T-cell (primary cell): ENCODE measurements at regions not wholly inside any gene's neighbourhood (a gene's known extent, or its start where the extent isn't known, plus 50 kb on each side); places are given as distances from the start of the nearest gene placed in this dataset.

Experiments
- ATAC-seq, 4 experiments: fragments of 200-7000 bp in 3 of 4; fragments of 150-1000 bp in 1 of 4; cut with Tn5 transposase; replicated peaks in 1 of 4; 1 replicate in 3 of 4; 2 replicates in 1 of 4; pipeline ENCODE4 v1.10.0; 2021; ENCODE audit warnings: moderate library complexity in 3 of 4, mild to moderate bottlenecking in 2 of 4, moderate number of reproducible peaks in 1 of 4
- CTCF ChIA-PET, 2 donors: fragments of 300-600 bp; sonication (Branson Sonifier 250); formaldehyde crosslinking; loops; one replicate each; lab custom pipeline; 2022; ENCODE audit warnings: antibody characterized with exemption in 2 of 2; lab: Charles Lee
- POLR2A ChIA-PET, 2 donors: fragments of 300-600 bp; sonication (Branson Sonifier 250); formaldehyde crosslinking; loops; one replicate each; lab custom pipeline; 2022; ENCODE audit warnings: antibody characterized with exemption in 2 of 2; lab: Charles Lee
- DNase-seq, 35 experiments: peaks; one replicate each; pipeline versions ENCODE4 v3.0.0 to v3.0.0-alpha.2; 2013 to 2023
- H3K27ac ChIP-seq: one replicate; pipeline ENCODE4 v1.5.1; 2013; ENCODE audit warnings: low read length
- H3K27me3 ChIP-seq, 2 experiments: replicated peaks in 1 of 2; 1 replicate in 1 of 2; 2 replicates in 1 of 2; pipeline versions ENCODE4 v1.6.1 to v1.7.0; 2013; ENCODE audit warnings: low read length in 1 of 2, mixed read lengths in 1 of 2; ENCODE audit not compliant: control insufficient read depth in 2 of 2, insufficient read depth in 2 of 2; ENCODE audit errors: extremely low read depth in 1 of 2
- H3K36me3 ChIP-seq, 2 donors: 1 replicate in 1 of 2; 2 replicates in 1 of 2; pipeline versions ENCODE4 v1.6.1 to v1.7.0; 2013; ENCODE audit warnings: low read length in 1 of 2; ENCODE audit not compliant: control insufficient read depth in 2 of 2, insufficient read depth in 1 of 2; ENCODE audit errors: extremely low read depth in 1 of 2
- H3K4me1 ChIP-seq, 2 experiments: 1 replicate in 1 of 2; 2 replicates in 1 of 2; pipeline versions ENCODE4 v1.6.1 to v1.7.0; 2013; ENCODE audit warnings: low read length in 2 of 2, mixed read lengths in 1 of 2; ENCODE audit not compliant: insufficient read depth in 2 of 2, control insufficient read depth in 1 of 2; ENCODE audit errors: extremely low read depth in 1 of 2
- H3K4me3 ChIP-seq, 2 donors: 1 replicate in 1 of 2; 2 replicates in 1 of 2; pipeline versions ENCODE4 v1.5.1 to v1.7.0; 2013; ENCODE audit warnings: mild to moderate bottlenecking in 2 of 2, low read length in 1 of 2, moderate library complexity in 1 of 2; ENCODE audit not compliant: control insufficient read depth in 1 of 2; ENCODE audit errors: extremely low read depth in 1 of 2
- H3K9me3 ChIP-seq: 2 replicates; pipeline ENCODE4 v1.7.0; 2013
- H3K27ac Mint-ChIP-seq, 2 donors: one replicate each; pipeline ENCODE4 v1.8.0; 2020 to 2021; ENCODE audit warnings: mild to moderate bottlenecking in 2 of 2, mixed read lengths in 2 of 2
- H3K27me3 Mint-ChIP-seq, 2 donors: one replicate each; pipeline ENCODE4 v1.8.0; 2021 to 2022; ENCODE audit warnings: mixed read lengths in 2 of 2
- H3K36me3 Mint-ChIP-seq: one replicate; pipeline ENCODE4 v1.8.0; 2021; ENCODE audit warnings: mixed read lengths
- H3K4me1 Mint-ChIP-seq, 3 donors: one replicate each; pipeline ENCODE4 v1.8.0; 2020 to 2022; ENCODE audit warnings: mixed read lengths in 3 of 3, mild to moderate bottlenecking in 1 of 3
- H3K4me3 Mint-ChIP-seq, 3 donors: one replicate each; pipeline ENCODE4 v1.8.0; 2020 to 2022; ENCODE audit warnings: mild to moderate bottlenecking in 3 of 3, mixed read lengths in 3 of 3, moderate library complexity in 3 of 3
- H3K9me3 Mint-ChIP-seq, 3 donors: one replicate each; pipeline ENCODE4 v1.8.0; 2020 to 2022; ENCODE audit warnings: mixed read lengths in 3 of 3
- WGBS: methylation state at CpG from one replicate; pipeline ENCODE4 v1.1.5; 2013; ENCODE audit warnings: missing lambda C conversion rate; ENCODE audit not compliant: insufficient coverage; 5-methylcytosine and 5-hydroxymethylcytosine counted together

- H3K4me1 Mint-ChIP-seq = no peaks in the 10 kb centered on the region
- 50% methylated on average over 1 of the region's 5 CpGs for WGBS
- H3K4me3 Mint-ChIP-seq = no peak overlapping the region
- H3K9me3 Mint-ChIP-seq = peaks cover 0 to 3% (median 0%) of the 10 kb centered on the region in 3 donors
- ChIA-PET POLR2A (no interaction called here), CTCF (no interaction called here)
- no peak overlapping the region for H3K27ac Mint-ChIP-seq
- ATAC-seq (no peak), DNase-seq (no peak)
- H3K4me1 ChIP-seq = no peaks in the 10 kb centered on the region
- H3K27ac ChIP-seq = no peak overlapping the region
- no peaks in the 10 kb centered on the region for H3K9me3 ChIP-seq
- no peaks in the 10 kb centered on the region for H3K36me3 ChIP-seq
- H3K4me3 ChIP-seq = no peak overlapping the region
- H3K36me3 Mint-ChIP-seq = no peaks in the 10 kb centered on the region
- H3K27me3 Mint-ChIP-seq = no peaks in the 10 kb centered on the region
- no peaks in the 10 kb centered on the region for H3K27me3 ChIP-seq
Measured at GRCh38 chr3:168620854-168621253, 525.1 kb upstream of the GOLIM4 start.

GRCh38 chr3:168618827-168619470 lies 523.2 kb upstream of the GOLIM4 start:
- Histone ChIP-seq H3K4me1 (no peaks in the 10 kb centered on the region), H3K27ac (no peak overlapping the region), H3K36me3 (no peaks in the 10 kb centered on the region), H3K4me3 (no peak overlapping the region), H3K27me3 (no peaks in the 10 kb centered on the region), H3K9me3 (no peaks in the 10 kb centered on the region)
- H3K4me3 Mint-ChIP-seq = no peak overlapping the region
- no peak overlapping the region for H3K27ac Mint-ChIP-seq
- DNase-seq (no peak), ATAC-seq (no peak)
- CTCF ChIA-PET = no interaction called here
- no peaks in the 10 kb centered on the region for H3K4me1 Mint-ChIP-seq
- no peaks in the 10 kb centered on the region for H3K27me3 Mint-ChIP-seq
- WGBS = 55% methylated on average over 3 of the region's 3 CpGs
- POLR2A ChIA-PET = no interaction called here
- H3K36me3 Mint-ChIP-seq = no peaks in the 10 kb centered on the region
- no peaks in the 10 kb centered on the region for H3K9me3 Mint-ChIP-seq

- H3K4me1 Mint-ChIP-seq = no peaks in the 10 kb centered on the region
- no peak overlapping the region for H3K27ac Mint-ChIP-seq
- DNase-seq (no peak), ATAC-seq (no peak)
- no peaks in the 10 kb centered on the region for H3K36me3 Mint-ChIP-seq
- H3K27me3 Mint-ChIP-seq = no peaks in the 10 kb centered on the region
- Histone ChIP-seq H3K4me3 (no peak overlapping the region), H3K27me3 (no peaks in the 10 kb centered on the region), H3K4me1 (no peaks in the 10 kb centered on the region), H3K36me3 (no peaks in the 10 kb centered on the region), H3K27ac (no peak overlapping the region), H3K9me3 (no peaks in the 10 kb centered on the region)
- no peak overlapping the region for H3K4me3 Mint-ChIP-seq
- ChIA-PET CTCF (no interaction called here), POLR2A (no interaction called here)
- H3K9me3 Mint-ChIP-seq = no peaks in the 10 kb centered on the region
Measured at GRCh38 chr3:168617658-168618057, 521.9 kb upstream of the GOLIM4 start.

- no peak overlapping the region for H3K27ac ChIP-seq
- H3K4me1 ChIP-seq = no peaks in the 10 kb centered on the region
- Mint-ChIP-seq H3K27me3 (no peaks in the 10 kb centered on the region), H3K36me3 (no peaks in the 10 kb centered on the region), H3K9me3 (no peaks in the 10 kb centered on the region), H3K4me3 (no peak overlapping the region), H3K27ac (no peak overlapping the region), H3K4me1 (no peaks in the 10 kb centered on the region)
- H3K36me3 ChIP-seq = no peaks in the 10 kb centered on the region
- no peaks in the 10 kb centered on the region for H3K9me3 ChIP-seq
- no peak overlapping the region for H3K4me3 ChIP-seq
- no peak for DNase-seq
- WGBS = 73% methylated on average over 3 of the region's 3 CpGs
- ATAC-seq = no peak
- CTCF ChIA-PET = no interaction called here
- POLR2A ChIA-PET = no interaction called here
- no peaks in the 10 kb centered on the region for H3K27me3 ChIP-seq
Measured at GRCh38 chr3:168616915-168617314, 521.2 kb upstream of the GOLIM4 start.

- H3K36me3 ChIP-seq = no peaks in the 10 kb centered on the region
- no peak overlapping the region for H3K4me3 Mint-ChIP-seq
- DNase-seq (no peak), ATAC-seq (no peak)
- no peaks in the 10 kb centered on the region for H3K9me3 Mint-ChIP-seq
- no peak overlapping the region for H3K27ac ChIP-seq
- H3K4me3 ChIP-seq = no peak overlapping the region
- no peaks in the 10 kb centered on the region for H3K9me3 ChIP-seq
- no peaks in the 10 kb centered on the region for H3K27me3 Mint-ChIP-seq
- no peaks in the 10 kb centered on the region for H3K36me3 Mint-ChIP-seq
- H3K4me1 ChIP-seq = no peaks in the 10 kb centered on the region
- H3K27me3 ChIP-seq = no peaks in the 10 kb centered on the region
- ChIA-PET CTCF (no interaction called here), POLR2A (no interaction called here)
- no peaks in the 10 kb centered on the region for H3K4me1 Mint-ChIP-seq
- H3K27ac Mint-ChIP-seq = no peak overlapping the region
- WGBS = no CpG with 5 or more reads among the region's 2 CpGs
Measured at GRCh38 chr3:168615493-168616020, 519.8 kb upstream of the GOLIM4 start.

GRCh38 chr3:168613151-168613550 lies 517.4 kb upstream of the GOLIM4 start:
- no peaks in the 10 kb centered on the region for H3K9me3 Mint-ChIP-seq
- H3K4me3 Mint-ChIP-seq = no peak overlapping the region
- H3K27me3 Mint-ChIP-seq = no peaks in the 10 kb centered on the region
- no peak overlapping the region for H3K4me3 ChIP-seq
- no peak for DNase-seq
- 10% methylated on average over 2 of the region's 5 CpGs for WGBS
- no peaks in the 10 kb centered on the region for H3K27me3 ChIP-seq
- H3K4me1 Mint-ChIP-seq = no peaks in the 10 kb centered on the region
- no peaks in the 10 kb centered on the region for H3K9me3 ChIP-seq
- H3K27ac ChIP-seq = no peak overlapping the region
- no peaks in the 10 kb centered on the region for H3K36me3 Mint-ChIP-seq
- no peaks in the 10 kb centered on the region for H3K36me3 ChIP-seq
- H3K27ac Mint-ChIP-seq = no peak overlapping the region
- ChIA-PET CTCF (no interaction called here), POLR2A (no interaction called here)
- ATAC-seq = no peak
- no peaks in the 10 kb centered on the region for H3K4me1 ChIP-seq

GRCh38 chr3:168612671-168613070 lies 516.9 kb upstream of the GOLIM4 start:
- H3K4me1 Mint-ChIP-seq = no peaks in the 10 kb centered on the region
- no peak overlapping the region for H3K27ac Mint-ChIP-seq
- peak in 1 of 35 experiments; percentile 0 for DNase-seq
- POLR2A ChIA-PET = no interaction called here
- WGBS = no CpG with 5 or more reads among the region's 5 CpGs
- CTCF ChIA-PET = no interaction called here
- H3K27me3 Mint-ChIP-seq = no peaks in the 10 kb centered on the region
- Histone ChIP-seq H3K4me1 (no peaks in the 10 kb centered on the region), H3K36me3 (no peaks in the 10 kb centered on the region), H3K4me3 (no peak overlapping the region), H3K27me3 (no peaks in the 10 kb centered on the region), H3K9me3 (no peaks in the 10 kb centered on the region), H3K27ac (no peak overlapping the region)
- no peaks in the 10 kb centered on the region for H3K36me3 Mint-ChIP-seq
- no peak for ATAC-seq
- no peak overlapping the region for H3K4me3 Mint-ChIP-seq
- H3K9me3 Mint-ChIP-seq = no peaks in the 10 kb centered on the region
